ENCODE measurements at regions not wholly inside any gene's neighbourhood (a gene's known extent, or its start where the extent isn't known, plus 50 kb on each side); places are given as distances from the start of the nearest gene placed in this dataset.

DNA sequence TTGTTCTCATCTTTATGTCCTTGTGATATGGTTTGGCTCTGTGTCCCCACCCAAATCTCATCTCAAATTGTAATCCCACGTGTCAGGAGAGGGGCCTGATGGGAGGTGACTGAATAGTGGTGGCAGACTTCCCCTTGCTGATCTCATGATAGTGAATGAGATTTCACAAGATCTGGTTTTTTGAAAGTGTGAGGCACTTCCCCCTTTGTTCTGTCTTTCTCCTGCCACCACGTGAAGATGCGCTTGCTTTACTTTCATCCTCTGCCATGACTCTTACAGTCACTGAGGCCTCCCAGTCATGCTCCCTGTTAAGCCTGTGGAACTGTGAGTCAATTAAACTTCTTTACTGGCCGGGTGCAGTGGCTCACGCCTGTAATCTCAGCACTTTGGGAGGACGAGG, 161.0 kb downstream of the HERPUD2 start:
- H3K27ac ChIP-seq = no peak overlapping the region
- TF ChIP-seq, protein P1, sequence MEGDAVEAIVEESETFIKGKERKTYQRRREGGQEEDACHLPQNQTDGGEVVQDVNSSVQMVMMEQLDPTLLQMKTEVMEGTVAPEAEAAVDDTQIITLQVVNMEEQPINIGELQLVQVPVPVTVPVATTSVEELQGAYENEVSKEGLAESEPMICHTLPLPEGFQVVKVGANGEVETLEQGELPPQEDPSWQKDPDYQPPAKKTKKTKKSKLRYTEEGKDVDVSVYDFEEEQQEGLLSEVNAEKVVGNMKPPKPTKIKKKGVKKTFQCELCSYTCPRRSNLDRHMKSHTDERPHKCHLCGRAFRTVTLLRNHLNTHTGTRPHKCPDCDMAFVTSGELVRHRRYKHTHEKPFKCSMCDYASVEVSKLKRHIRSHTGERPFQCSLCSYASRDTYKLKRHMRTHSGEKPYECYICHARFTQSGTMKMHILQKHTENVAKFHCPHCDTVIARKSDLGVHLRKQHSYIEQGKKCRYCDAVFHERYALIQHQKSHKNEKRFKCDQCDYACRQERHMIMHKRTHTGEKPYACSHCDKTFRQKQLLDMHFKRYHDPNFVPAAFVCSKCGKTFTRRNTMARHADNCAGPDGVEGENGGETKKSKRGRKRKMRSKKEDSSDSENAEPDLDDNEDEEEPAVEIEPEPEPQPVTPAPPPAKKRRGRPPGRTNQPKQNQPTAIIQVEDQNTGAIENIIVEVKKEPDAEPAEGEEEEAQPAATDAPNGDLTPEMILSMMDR (conservative IDR thresholded peaks at IDR 0.05) = no peak
- no peak for TF ChIP-seq ZFX (IDR thresholded peaks at IDR 0.05)

DNA sequence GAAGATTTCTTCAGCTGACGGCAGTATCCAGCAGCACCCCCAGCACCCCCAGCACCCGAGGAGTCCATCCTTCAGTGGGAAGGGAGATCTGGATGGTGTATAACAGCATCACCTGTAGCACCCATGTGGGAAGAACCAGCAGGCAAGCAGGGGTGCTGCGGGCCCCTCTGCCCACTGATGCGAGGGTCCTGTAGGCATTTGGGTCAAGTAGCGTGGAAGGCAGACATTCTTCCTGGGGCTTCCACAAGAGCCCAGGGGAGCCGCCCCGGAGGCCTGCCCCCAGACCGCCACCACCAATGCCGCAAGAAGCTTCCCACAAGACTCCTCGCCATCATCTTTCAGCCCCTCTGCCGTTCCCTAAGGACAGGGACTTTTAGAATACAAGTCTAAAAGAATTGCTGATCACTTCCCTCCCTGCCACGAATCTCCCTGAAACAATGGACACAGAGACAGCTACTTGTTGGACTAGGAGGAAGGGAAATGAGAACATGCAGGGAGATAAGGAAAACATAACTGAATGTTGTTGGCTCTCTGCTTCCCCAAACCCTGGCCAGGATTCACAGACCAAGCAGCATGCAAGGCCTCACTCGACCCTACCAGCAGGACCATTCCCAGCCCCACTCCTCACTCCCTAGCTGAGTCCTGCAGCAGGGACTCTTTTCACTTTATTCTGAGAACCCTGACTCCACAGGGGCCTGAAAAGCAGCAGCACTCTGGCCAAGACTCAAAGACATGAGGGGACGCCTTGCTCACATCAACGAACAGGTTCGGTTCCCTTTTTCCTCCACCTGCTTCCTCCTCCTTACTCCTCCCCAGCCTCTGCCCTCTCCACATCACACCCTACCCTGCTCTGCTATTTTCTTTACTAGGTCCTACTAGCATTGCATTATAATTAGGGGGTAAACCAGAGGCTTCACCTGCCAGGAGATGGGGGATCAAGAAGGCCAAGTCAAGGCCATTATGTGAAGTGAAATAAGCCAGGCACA, 164.5 kb downstream of the HERPUD2 start:
- no peak overlapping the region for H3K27ac ChIP-seq

DNA sequence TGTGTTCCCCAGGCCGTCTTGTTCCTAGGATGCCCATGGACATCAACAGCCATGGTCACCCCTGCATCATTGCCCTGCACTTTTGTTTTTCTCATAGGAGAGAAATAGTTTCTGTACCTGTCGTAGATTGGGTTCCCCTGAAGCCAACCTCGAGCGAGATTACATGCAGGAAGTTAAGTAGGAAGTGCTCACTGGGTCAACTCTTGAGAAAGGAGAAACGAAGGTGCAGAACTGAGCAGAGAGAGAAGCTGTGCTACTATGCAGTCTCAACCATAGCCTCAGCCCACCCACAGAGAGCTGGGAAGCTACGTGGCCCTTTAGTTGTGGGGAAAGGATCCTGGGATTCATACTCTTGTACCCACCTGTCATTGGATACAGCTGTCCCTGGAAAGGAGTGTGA, 165.2 kb downstream of the HERPUD2 start:
- TF ChIP-seq ZFX (IDR thresholded peaks at IDR 0.05) = no peak
- TF ChIP-seq, protein P1 (conservative IDR thresholded peaks at IDR 0.05) = no peak
- no peak overlapping the region for H3K27ac ChIP-seq

More for the DNA sequence above, 164.5 kb downstream of the HERPUD2 start:
- TF ChIP-seq, protein P1 (conservative IDR thresholded peaks at IDR 0.05) = no peak
- TF ChIP-seq ZFX (IDR thresholded peaks at IDR 0.05) = no peak

DNA sequence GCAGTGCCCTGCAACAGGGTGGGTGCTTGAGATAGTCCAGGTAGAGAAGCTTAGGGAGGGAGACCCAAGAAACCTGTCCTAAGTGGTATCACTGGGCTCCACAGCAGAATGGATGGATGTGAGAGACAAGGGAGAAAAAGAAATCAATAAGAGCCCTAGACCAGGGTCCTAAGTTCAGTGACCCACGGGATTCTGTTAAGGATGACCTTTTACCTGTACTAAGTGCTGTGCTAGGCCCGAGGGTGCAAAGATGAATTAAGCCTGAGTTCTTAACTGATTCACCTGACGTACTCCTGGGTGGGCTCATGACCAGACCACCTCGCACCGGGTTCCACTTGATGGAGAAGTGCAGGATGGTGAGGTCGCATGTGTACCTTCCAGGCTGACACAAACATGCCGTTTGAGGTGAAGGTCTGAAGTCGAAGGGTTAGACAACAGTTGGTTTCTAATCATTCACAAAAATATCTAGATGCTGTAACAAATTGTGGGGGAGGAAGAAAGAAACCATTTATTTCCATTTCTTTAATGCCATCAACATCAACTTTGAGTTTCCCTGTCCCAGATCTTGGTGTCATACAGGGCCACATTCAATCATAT, 166.5 kb downstream of the HERPUD2 start:
- no peak overlapping the region for H3K27ac ChIP-seq
- TF ChIP-seq, protein P1 (conservative IDR thresholded peaks at IDR 0.05) = no peak
- TF ChIP-seq ZFX (IDR thresholded peaks at IDR 0.05) = no peak

DNA sequence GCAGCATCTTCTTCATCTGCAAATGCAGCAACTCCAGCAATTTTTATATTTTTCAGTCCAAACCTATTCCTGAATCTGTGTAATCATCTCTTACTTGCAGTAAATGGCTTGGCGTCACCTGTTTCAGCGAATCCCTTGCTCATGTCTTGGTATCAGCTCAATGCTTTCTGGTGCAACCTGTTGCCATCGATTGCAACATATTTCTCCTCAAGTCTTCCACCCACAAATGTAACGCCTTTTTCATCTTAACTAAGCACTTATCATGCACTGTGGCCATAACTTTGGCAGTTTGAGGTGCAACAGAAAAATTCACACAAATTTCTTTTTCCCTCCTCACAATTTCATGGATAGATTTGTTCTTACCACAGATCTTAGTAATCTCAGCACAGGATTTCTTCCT, 168.3 kb downstream of the HERPUD2 start:
- no peak for TF ChIP-seq ZFX (IDR thresholded peaks at IDR 0.05)
- TF ChIP-seq, protein P1 (conservative IDR thresholded peaks at IDR 0.05) = no peak

DNA sequence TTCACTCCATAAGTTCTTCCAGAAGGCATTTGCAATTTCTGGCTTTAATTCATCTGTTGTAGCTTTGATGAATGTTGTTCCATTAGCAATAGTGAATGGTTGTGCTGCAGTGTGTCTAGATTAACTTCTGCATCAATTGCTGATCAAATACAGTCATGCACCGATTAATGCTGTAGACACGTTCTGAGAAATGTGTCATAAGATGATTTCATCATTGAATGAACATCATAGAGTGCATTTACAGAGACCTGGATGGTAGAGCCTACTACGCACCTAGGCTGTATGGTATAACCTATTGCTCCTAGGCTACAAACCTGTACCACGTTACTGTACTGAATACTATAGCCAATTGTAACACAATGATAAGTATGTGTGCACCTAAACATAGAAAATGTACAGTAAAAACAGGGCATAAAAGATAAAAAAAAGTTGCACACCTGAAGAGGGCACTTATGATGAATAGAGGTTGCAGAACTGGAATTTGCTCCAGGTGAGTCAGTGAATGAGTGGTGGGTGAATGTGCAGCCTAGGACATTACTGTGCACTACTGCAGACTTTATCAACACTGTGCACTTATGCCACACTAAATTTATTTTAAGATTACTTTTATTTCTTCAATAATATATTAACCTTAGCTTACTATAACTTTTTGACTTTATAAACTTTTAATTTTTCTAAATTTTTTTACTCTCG, 170.7 kb downstream of the HERPUD2 start:
- TF ChIP-seq ZFX (IDR thresholded peaks at IDR 0.05) = no peak
- TF ChIP-seq, protein P1 (conservative IDR thresholded peaks at IDR 0.05) = no peak
- H3K27ac ChIP-seq = no peak overlapping the region

More for the DNA sequence above, 168.3 kb downstream of the HERPUD2 start:
- H3K27ac ChIP-seq = no peak overlapping the region
